GM18505 (cell line): ENCODE measurements at regions not wholly inside any gene's neighbourhood (a gene's known extent, or its start where the extent isn't known, plus 50 kb on each side); places are given as distances from the start of the nearest gene placed in this dataset.

Source experiments
- ATAC-seq: cut with Tn5 transposase; IDR thresholded peaks from one replicate; pipeline ENCODE4 v1.9.1; 2021; ENCODE audit not compliant: unreplicated experiment
- POLR2A ChIP-seq: IDR thresholded peaks from 4 replicates; pipeline ENCODE4 v1.6.1; 2011; ENCODE audit warnings: borderline replicate concordance; ENCODE audit not compliant: insufficient read depth, insufficient read length; ENCODE audit errors: extremely low read depth

DNA sequence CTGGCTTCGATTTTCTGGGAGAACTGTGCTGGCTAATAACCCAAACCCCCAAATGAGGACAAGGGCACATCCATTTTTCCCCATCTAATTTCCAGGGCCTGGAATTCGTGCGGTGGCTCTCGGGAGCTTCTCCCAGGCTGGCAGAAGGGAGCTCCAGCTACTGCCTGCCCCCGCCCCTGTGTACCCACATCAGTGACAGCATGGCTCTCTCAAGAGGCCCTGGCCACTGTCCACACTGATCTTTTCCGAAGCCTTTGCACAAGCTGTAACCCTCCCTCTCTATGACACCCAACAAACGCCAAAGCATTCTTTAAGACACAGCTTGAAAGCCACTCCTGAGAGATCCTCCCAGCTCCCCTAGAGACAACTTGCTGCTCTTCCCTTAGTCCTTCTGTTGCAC, 73.1 kb downstream of the ZIC5 start:
- ATAC-seq, result no peak
- no peak for TF ChIP-seq POLR2A

DNA sequence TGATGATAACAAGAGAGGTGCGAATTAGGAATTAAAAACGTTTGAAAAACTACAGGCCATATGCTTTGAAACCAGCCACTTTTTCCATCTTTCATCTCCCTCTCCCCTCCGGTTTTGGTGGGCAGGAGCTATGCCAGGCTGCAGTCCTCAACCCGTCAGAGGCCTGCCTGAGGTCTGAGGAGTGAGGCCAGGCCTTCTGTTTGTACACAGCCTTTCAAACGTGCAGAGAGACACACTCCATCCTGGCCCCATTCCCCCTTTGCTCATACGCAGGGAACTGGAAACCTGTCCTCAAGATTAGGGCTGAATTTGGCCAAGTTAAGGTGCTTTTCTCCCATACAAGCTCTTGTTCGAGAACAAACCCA, 74.5 kb downstream of the ZIC5 start:
- TF ChIP-seq POLR2A, result no peak
- no peak for ATAC-seq

DNA sequence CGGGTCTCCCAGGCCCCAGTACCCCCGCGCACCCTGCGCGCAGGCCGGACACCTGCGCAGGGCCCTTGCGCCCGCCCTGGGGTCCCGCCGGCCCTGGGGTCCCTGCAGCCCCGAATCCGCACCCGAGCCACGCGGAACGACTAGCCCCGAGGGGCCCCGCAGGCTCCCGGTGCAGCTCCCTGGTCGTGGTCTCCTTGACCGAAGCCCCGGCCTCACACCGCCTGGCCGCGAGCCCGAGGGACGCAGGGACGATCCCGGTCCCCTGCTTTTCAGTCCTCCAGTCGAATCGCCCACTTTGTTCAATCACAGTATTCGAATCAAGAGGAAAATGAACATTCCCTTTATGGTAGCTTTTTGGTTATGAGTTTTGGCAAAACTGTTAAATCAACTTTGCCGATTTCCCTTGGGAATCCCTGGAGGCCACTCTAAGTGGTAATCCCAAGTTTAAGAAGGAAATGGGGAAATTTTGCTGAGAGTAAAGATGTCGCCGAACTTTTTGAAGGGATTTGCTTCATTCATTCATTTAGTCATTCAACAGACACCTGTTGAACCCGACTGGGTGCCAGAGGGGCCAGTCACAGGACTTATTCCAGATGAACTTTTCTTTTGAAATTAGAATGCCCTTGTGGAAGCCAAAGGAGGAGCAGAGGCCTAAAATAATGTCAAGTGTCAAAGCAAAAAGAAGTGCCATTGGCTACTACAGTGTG, 75.0 kb downstream of the ZIC5 start:
- ATAC-seq, result no peak
- no peak for TF ChIP-seq POLR2A

DNA sequence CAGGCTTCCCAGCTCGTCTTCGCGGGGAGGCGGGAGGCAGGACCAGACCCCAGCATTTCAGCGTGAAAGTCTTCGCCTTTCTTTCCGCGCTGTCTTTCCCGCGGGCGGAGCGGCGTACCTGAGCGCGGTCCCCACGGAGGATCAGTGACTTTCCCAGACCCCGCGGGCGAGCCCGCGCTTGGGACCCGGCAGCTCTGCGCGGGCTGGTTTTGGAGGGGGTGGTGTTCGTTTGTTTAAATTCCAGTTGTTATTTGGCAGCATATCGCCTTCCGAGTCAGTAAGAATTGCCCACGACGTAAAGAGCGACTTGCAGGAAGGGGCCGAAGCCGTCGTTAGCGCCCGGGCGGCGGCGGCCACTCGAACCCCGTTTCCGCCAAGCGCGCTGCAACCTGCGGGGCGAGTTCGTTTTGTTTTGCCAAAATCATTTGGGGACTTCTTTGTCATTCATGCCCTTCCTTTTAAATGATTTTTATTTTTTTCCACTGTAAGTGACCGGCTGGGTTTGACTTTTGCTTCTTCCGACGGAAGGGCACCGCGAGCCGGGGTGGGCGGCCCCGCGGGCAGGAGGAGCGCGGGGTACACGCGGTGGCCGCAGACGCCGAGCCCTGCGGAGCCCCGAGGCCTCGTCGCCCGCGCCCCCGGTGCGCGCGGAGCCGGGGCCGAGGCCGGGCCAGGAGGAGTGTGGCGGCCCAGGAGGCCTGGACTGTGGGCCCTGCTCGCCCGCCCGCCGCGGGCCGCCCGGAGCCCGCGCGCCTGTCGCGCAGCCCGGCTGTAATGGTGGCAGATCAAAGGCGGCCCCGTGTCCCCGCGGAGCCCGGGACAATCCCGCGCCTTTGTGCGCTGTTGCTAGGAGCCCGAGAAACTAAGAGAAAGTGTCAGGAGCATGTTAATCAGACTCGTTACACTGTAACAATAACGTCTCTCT, 75.9 kb downstream of the ZIC5 start:
- no peak for TF ChIP-seq POLR2A
- ATAC-seq, result no peak

DNA sequence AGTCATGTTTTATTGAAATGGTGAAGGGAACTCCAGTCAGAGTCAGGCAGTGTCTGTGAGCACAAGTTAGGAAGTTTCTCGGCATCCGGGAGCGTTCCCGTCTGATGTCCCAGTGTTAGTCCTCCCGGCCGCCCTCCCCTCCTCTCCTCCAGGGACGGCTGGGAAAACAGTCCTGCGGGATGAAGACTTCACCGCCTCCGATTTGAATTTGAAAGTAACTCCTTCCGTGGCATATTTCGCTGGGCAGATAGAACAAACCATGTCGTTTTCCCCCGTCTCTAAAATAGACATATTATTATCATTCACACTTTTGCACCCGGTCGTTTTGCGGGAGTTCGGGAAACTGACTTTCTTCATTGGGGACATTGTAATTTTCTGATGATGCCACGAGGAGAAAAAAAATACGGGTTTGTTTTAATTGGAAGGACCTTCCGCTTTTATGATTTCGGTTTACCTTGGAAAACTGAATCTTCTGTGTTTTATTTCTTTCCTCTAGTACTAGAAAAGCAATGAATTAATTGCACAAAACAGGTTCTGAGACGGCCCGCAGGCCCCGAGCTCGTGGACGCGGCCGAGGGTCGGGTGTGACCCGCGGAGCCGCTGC, 76.6 kb downstream of the ZIC5 start:
- TF ChIP-seq POLR2A, result no peak
- ATAC-seq, result no peak

DNA sequence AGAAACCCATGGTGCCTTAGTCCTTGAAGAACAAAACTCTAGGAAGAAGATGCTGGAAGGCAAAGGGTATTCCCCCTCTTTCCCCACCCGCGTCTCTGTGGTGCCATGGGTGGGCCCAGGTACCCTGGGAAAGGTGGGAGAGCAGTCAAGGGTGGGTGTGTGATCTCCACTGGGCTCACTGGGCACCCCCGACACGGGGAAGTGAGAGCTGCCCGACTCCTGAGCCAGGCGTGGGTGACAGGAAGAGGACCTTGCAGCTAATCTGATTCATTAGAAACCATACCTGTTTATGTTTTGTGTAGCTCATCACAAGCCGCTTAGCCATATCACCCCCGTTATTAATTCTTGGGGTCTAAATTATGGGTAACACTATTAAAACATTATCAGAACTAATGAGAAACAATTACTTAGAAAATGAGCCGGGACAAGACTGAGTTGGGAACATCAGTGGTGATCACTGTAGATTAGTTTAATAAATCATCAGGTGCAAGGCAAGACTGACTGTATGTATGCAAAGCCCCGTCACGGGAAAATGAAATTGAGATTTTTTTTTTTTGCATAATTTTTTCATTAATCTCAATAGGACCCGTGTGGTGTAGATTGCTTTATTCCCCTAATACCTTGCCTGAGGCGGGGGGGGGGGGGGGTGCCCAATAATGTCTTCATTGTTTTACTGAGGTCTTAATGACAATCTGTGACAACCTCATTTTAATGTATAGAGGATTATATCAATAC, 77.3 kb downstream of the ZIC5 start:
- TF ChIP-seq POLR2A, result no peak
- no peak for ATAC-seq

DNA sequence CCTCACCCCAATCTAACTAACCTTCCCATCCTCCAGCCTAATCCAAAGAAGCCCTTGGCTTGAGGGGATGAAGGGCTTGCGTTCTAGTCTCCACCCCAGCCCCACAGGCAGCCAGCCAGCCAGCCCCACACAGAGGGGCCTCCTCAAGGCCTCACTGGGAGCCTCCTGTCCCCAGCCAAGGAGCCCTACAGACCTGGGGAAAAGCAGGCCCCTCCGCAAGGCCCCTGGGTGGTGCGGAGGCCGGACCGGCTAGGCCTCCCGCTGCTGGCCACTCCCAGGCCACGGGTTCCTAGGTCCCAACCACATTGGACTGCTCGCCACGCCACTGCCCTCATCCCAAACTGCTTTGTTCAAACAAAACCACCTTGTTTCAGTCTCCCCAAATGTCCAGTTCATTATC, 78.0 kb downstream of the ZIC5 start:
- TF ChIP-seq POLR2A, result no peak

DNA sequence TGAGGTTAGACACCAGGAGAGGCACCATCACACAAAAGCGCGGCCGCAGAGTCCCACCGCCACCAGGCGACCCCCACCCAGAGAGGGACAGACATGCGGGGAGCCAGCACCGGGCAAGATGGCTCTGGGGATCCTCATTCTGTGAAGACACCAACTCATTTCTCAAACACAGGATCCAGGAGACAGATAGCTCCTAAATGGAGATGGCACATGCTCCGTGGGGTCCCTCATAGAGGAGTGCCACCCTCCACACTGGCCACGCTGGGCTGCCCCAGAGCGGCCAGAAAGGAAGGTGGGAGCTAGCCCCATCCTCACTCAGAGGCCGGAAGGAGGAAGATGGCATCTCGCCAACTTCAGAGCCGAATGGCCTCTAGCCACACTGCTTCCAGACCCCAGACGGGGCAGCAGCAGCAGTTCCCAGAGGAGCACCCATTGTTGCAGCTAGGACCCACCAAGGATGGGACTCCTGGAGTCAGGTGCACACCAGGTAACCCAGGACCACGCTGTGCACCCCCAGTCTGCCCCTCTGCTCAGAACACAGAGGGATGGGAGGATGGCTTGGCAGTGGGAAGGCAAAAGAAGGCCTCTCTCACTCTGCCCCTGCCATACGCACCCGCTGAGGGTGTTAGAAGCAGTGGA, 78.6 kb downstream of the ZIC5 start:
- ATAC-seq, result no peak
- TF ChIP-seq POLR2A, result no peak

More for the DNA sequence above, 78.0 kb downstream of the ZIC5 start:
- no peak for ATAC-seq

DNA sequence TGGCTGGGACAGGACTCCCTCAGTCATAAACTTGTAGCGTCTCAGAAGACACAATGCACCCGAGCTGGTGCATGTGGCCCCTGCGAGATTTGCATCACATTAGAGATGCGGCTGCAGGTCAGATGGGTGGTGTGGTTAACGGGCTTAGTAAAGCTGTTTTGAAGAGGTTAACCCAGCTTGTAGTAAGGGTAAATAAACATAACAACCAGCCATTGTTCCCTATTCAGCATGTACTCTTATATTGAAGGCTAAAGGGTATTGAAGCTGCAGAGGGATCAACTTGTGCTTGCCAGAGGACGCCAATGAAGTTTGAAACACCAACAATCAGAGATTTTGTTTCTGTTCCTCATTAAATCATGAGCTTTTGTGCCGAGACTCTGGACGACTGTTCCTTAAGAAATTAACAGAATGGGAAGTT, 79.4 kb downstream of the ZIC5 start:
- no peak for TF ChIP-seq POLR2A
- ATAC-seq, result no peak

DNA sequence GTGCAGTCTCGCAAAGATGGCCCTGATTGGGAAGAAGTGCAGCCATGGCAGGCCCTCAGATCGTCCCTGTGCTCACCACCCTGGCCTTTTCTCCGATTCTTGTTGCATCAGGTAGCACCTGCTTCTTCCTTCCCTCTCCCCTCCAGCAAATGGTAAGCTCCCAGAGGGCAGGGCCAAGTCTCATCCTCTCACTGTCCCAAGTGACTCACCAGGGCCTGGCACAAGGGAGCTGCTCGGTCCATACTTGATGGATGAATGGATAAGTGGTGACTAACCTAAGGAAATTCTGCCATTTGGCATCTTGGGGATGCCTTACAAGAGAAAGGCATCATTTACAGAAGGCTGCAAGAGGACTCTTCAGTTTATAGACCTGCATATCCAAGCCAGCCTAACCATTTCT, 84.9 kb downstream of the ZIC5 start:
- no peak for TF ChIP-seq POLR2A
- no peak for ATAC-seq

DNA sequence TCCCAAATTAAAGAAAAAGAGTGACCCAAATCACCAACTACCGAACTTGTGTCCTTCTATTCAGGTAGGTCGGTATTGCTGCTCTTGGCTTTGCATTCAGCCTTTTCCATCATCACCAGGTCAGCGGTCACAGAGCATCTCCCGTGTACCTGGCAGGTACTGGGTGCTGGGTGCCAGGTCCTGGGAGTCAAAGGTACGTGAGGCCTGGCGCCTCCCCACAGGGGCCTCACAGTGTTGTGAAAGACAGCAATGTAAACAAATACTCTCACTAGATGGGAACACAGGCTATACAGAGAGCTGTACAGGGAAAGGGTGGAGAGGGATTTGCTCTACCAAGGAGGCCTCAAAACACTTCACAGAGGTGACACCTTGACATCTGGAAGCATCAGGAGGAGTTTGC, 86.7 kb downstream of the ZIC5 start:
- TF ChIP-seq POLR2A, result no peak
- ATAC-seq, result no peak

DNA sequence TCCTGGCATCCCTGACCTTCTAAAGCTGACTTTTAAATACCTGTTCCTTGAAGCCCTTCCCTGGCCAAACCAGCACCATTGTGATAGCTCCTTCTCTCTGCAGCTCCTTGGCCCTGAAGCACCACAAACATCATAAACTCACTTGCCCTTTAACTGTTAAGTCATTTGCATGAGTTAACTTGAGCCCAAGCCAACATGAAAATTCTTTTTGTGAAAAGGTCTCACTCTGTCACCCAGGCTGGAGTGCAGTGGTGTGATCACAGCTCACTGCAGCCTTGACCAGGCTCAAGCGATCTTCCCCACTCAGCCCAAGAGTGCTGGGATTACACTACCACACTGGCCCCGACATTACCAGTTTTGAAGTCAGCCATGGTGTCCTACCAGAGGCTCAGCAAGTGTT, 87.8 kb downstream of the ZIC5 start:
- ATAC-seq, result no peak
- TF ChIP-seq POLR2A, result no peak
